ENCODE measurements at regions not wholly inside any gene's neighbourhood (a gene's known extent, or its start where the extent isn't known, plus 50 kb on each side); places are given as distances from the start of the nearest gene placed in this dataset.

DNA sequence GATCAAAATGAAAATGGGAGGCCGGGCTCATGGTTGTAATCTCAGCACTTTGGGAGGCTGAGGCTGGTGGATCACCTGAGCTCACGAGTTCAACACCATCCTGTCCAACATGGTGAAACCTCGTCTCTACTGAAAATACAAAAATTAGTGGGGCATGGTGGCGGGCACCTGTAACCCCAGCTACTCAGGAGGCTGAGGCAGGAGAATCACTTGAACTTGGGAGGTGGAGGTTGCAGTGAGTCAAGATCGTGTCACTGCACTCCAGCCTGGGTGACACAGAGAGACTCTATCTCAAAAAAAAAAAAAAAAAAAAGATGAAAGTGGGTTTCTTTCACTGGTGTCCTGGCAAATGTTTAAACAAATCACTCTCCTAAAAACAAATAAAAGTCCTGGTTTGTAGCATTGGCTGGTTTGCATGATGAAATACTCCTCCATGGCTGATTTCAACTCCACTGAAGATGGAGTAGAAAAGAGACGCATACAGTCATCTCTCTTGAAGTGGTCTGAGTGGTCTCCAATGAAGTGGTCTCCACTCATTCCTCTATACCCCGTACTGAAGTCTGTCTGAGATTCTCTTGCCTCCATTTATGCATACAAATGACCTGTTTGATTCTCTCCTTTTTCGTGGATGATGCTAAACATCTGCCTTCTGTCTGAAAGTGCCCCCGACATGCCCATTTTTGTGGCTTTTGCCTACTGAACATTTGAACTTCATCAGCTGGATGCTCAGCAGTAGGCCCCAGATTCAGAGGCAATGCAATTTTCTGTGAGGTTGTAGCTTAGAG, 153.0 kb upstream of the FAM20A start:
- no peak overlapping the region for H3K4me3 ChIP-seq
- no peaks in the 10 kb centered on the region for H3K27me3 ChIP-seq
- peaks cover under 1 to 2% (median 2%) of the 10 kb centered on the region in 4 donors for H3K4me1 ChIP-seq
- ATAC-seq (ENCODE audit: low FRiP score in 2 of 2) (no peak), DNase-seq (no peak)
- 87 to 92% methylated on average over 9 of the region's 9 CpGs for WGBS, 2 donors
- H3K36me3 ChIP-seq, result no peaks in the 10 kb centered on the region
- H3K9me3 ChIP-seq, result no peaks in the 10 kb centered on the region
- TF ChIP-seq EP300 (IDR thresholded peaks at IDR 0.05) (no peak), POLR2A (IDR thresholded peaks at IDR 0.05) (no peak), CTCF (IDR thresholded peaks at IDR 0.05) (no peak), POLR2AphosphoS5 (IDR thresholded peaks at IDR 0.05) (no peak)
- H3K27ac ChIP-seq, result no peak overlapping the region

GRCh38 chr17:68750208-68750562, 149.0 kb upstream of the FAM20A start:
- ATAC-seq (ENCODE audit: low FRiP score in 2 of 2) (no peak), DNase-seq (no peak)
- no peaks in the 10 kb centered on the region for H3K36me3 ChIP-seq
- H3K9me3 ChIP-seq, result peaks cover 0 to 4% (median 1%) of the 10 kb centered on the region in 4 donors
- H3K27me3 ChIP-seq, result no peaks in the 10 kb centered on the region
- TF ChIP-seq EP300 (IDR thresholded peaks at IDR 0.05) (no peak), CTCF (IDR thresholded peaks at IDR 0.05) (no peak), POLR2A (IDR thresholded peaks at IDR 0.05) (no peak), POLR2AphosphoS5 (IDR thresholded peaks at IDR 0.05) (no peak)
- WGBS, 2 donors, result 35 to 59% methylated on average over 6 of the region's 6 CpGs
- H3K4me3 ChIP-seq, result peak overlapping the region in 2 of 4 donors; percentile 4 to 24
- no peaks in the 10 kb centered on the region for H3K4me1 ChIP-seq
- H3K27ac ChIP-seq, result peak overlapping the region in 1 of 4 donors; percentile 52

GRCh38 chr17:68749349-68750207, 148.4 kb upstream of the FAM20A start:
- no peaks in the 10 kb centered on the region for H3K4me1 ChIP-seq
- peak overlapping the region in 1 of 4 donors; percentile 52 for H3K27ac ChIP-seq
- H3K36me3 ChIP-seq, result no peaks in the 10 kb centered on the region
- WGBS, 2 donors, result 46 to 55% methylated on average over 12 of the region's 12 CpGs
- H3K9me3 ChIP-seq, result peaks cover 0 to 10% (median 6%) of the 10 kb centered on the region in 4 donors
- ATAC-seq (ENCODE audit: low FRiP score in 2 of 2) (peak; percentile 23 to 46), DNase-seq (peak in 1 of 2 donors; percentile 23)
- no peaks in the 10 kb centered on the region for H3K27me3 ChIP-seq
- TF ChIP-seq POLR2A (IDR thresholded peaks at IDR 0.05), result no peak
- no peak for TF ChIP-seq POLR2AphosphoS5 (IDR thresholded peaks at IDR 0.05)
- TF ChIP-seq CTCF (IDR thresholded peaks at IDR 0.05), result no peak
- H3K4me3 ChIP-seq, result peak overlapping the region in 2 of 4 donors; percentile 4 to 24

DNA sequence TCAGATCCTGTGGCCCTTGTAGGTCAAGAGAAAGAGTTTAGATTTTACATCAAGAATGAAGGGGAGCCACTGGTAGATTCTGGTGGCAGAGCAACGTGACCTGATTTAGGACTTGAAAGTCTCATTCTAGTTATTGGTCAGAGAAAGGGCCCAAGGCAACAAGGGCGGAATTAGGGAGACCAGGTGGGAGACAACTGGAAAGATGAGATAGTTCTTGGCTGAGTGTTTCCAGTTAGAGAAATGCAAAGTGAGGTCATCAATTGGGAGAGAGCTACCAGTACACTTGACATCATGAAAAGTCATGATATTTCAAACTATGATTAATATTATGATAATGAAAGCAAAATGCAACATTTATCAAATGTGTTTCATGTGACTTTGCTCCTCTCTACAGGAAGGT, 147.2 kb upstream of the FAM20A start:
- no peak for TF ChIP-seq CTCF (IDR thresholded peaks at IDR 0.05)
- no peak for TF ChIP-seq EP300 (IDR thresholded peaks at IDR 0.05)
- Histone ChIP-seq H3K9me3 (peaks cover 0 to 12% (median 6%) of the 10 kb centered on the region in 4 donors), H3K27ac (no peak overlapping the region), H3K27me3 (no peaks in the 10 kb centered on the region), H3K36me3 (no peaks in the 10 kb centered on the region), H3K4me3 (no peak overlapping the region), H3K4me1 (no peaks in the 10 kb centered on the region)
- WGBS, 2 donors, result 90 to 92% methylated on average over 2 of the region's 2 CpGs
- no peak for DNase-seq
- ATAC-seq (ENCODE audit: low FRiP score in 2 of 2), result no peak
